ENCODE measurements at regions not wholly inside any gene's neighbourhood (a gene's known extent, or its start where the extent isn't known, plus 50 kb on each side); places are given as distances from the start of the nearest gene placed in this dataset.

DNA sequence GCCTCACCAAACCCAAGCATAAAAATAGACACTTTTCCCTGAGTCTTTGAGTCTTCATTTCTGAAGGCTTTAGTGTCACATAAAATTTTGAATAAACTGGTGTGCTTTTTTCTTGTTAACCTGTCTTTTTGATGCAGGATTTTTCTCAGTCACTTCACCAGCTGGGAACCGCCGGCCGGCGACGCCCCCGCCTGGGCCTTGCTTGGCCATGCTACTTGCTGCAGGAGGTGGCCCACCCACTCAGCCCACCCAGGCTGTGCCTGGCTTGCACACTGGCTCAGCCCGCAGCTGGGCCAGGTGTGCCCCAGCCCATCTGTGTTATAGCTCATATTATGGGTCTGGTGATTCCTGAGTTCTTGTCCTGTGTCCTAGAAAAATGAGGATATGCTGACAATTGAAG is 247.4 kb upstream of the CACNA2D1 start:
- Histone ChIP-seq H3K27me3 (replicated peaks; ENCODE audit: control insufficient read depth, insufficient read depth, low read length) (no peaks in the 10 kb centered on the region), H3K4me1 (no peaks in the 10 kb centered on the region), H3K9me3 (no peaks in the 10 kb centered on the region), H3K4me3 (ENCODE audit: low read depth, low read length) (no peak overlapping the region), H3K36me3 (ENCODE audit: control insufficient read depth, insufficient read depth, low read length) (no peaks in the 10 kb centered on the region)
- ChIA-PET POLR2A (no interaction called here), CTCF (interaction anchor here (0.6 kb wide), 1 partner anchor 44 kb away, joined by 3 read pairs; no protein-coding TSS in a partner anchor)
- intact Hi-C loops (cut with micrococcal nuclease; ENCODE audit: unreplicated experiment) = no loop called here
- no peaks in the 10 kb centered on the region for H3K27me3 Mint-ChIP-seq (ENCODE audit: insufficient read depth, unreplicated experiment)
- H3K4me3 Mint-ChIP-seq (ENCODE audit: unreplicated experiment) = no peak overlapping the region
- no peaks in the 10 kb centered on the region for H3K4me1 Mint-ChIP-seq (ENCODE audit: low read depth, unreplicated experiment)
- H3K27ac Mint-ChIP-seq (ENCODE audit: unreplicated experiment) = no peak overlapping the region
- H3K9me3 Mint-ChIP-seq (ENCODE audit: unreplicated experiment) = no peaks in the 10 kb centered on the region
- H3K36me3 Mint-ChIP-seq (ENCODE audit: insufficient read depth, unreplicated experiment) = no peaks in the 10 kb centered on the region
- no peak for DNase-seq
- TF ChIP-seq, protein P1, sequence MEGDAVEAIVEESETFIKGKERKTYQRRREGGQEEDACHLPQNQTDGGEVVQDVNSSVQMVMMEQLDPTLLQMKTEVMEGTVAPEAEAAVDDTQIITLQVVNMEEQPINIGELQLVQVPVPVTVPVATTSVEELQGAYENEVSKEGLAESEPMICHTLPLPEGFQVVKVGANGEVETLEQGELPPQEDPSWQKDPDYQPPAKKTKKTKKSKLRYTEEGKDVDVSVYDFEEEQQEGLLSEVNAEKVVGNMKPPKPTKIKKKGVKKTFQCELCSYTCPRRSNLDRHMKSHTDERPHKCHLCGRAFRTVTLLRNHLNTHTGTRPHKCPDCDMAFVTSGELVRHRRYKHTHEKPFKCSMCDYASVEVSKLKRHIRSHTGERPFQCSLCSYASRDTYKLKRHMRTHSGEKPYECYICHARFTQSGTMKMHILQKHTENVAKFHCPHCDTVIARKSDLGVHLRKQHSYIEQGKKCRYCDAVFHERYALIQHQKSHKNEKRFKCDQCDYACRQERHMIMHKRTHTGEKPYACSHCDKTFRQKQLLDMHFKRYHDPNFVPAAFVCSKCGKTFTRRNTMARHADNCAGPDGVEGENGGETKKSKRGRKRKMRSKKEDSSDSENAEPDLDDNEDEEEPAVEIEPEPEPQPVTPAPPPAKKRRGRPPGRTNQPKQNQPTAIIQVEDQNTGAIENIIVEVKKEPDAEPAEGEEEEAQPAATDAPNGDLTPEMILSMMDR (IDR thresholded peaks at IDR 0.05; ENCODE audit: insufficient read depth in 1 of 2, low read depth in 1 of 2, low read length in 1 of 2, severe bottlenecking in 1 of 2, unreplicated experiment in 1 of 2) = no peak
- no TSS peak for BruUV-seq (replicated peaks)

DNA sequence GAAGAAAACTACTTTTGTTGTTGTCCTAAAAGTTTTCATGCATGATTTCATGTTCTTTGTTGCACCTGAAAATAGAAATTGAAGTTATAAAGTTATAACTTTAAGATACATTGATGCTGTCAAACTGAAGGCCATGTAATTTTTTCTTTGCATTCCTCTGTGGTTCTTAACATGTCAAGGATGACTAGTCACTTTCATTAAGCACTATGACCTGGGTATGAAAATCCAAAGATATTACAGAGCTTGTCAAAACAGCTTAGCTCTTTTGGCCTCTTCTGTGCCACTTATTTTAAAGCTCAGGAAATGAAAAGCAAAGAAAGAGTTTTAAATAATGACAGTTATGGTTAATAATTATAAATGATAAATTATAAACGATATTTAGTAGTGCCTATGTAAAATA is 241.6 kb upstream of the CACNA2D1 start:
- BruUV-seq (replicated peaks) = no TSS peak
- Mint-ChIP-seq H3K27me3 (ENCODE audit: insufficient read depth, unreplicated experiment) (no peaks in the 10 kb centered on the region), H3K4me3 (ENCODE audit: unreplicated experiment) (no peak overlapping the region), H3K4me1 (ENCODE audit: low read depth, unreplicated experiment) (no peaks in the 10 kb centered on the region), H3K36me3 (ENCODE audit: insufficient read depth, unreplicated experiment) (no peaks in the 10 kb centered on the region), H3K27ac (ENCODE audit: unreplicated experiment) (no peak overlapping the region), H3K9me3 (ENCODE audit: unreplicated experiment) (no peaks in the 10 kb centered on the region)
- POLR2A ChIA-PET = no interaction called here
- intact Hi-C loops (cut with micrococcal nuclease; ENCODE audit: unreplicated experiment) = no loop called here
- Histone ChIP-seq H3K27me3 (replicated peaks; ENCODE audit: control insufficient read depth, insufficient read depth, low read length) (no peaks in the 10 kb centered on the region), H3K4me3 (ENCODE audit: low read depth, low read length) (no peak overlapping the region), H3K36me3 (ENCODE audit: control insufficient read depth, insufficient read depth, low read length) (no peaks in the 10 kb centered on the region), H3K4me1 (no peaks in the 10 kb centered on the region), H3K9me3 (no peaks in the 10 kb centered on the region)
- CTCF ChIA-PET = no interaction called here
- TF ChIP-seq, protein P1 (IDR thresholded peaks at IDR 0.05; ENCODE audit: insufficient read depth in 1 of 2, low read depth in 1 of 2, low read length in 1 of 2, severe bottlenecking in 1 of 2, unreplicated experiment in 1 of 2) = no peak
- DNase-seq = no peak

DNA sequence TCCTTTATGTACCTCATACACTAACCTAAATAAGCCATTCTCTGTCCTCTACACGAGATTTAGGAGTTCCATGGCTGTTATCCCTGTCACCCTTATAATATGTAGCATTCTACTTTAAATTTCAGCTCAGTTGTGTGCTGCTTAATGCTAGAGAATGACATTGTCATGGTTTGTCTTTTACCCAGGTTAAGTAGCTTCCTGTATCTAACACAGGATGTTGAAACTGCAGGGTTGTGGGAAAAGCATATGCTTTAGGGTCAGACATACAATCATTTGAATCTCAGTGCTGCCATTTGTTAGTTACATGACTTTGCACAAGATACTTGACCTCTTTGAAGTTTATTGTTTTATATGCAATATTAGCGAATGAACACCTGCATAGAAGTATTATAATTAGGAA is 235.1 kb upstream of the CACNA2D1 start:
- H3K4me3 Mint-ChIP-seq (ENCODE audit: unreplicated experiment) = no peak overlapping the region
- BruUV-seq (replicated peaks) = no TSS peak
- H3K4me1 Mint-ChIP-seq (ENCODE audit: low read depth, unreplicated experiment) = no peaks in the 10 kb centered on the region
- no peak for DNase-seq
- H3K27ac Mint-ChIP-seq (ENCODE audit: unreplicated experiment) = no peak overlapping the region
- H3K27me3 Mint-ChIP-seq (ENCODE audit: insufficient read depth, unreplicated experiment) = no peaks in the 10 kb centered on the region
- H3K9me3 ChIP-seq = no peaks in the 10 kb centered on the region
- no peaks in the 10 kb centered on the region for H3K36me3 ChIP-seq (ENCODE audit: control insufficient read depth, insufficient read depth, low read length)
- H3K27me3 ChIP-seq (replicated peaks; ENCODE audit: control insufficient read depth, insufficient read depth, low read length) = no peaks in the 10 kb centered on the region
- POLR2A ChIA-PET = no interaction called here
- CTCF ChIA-PET = no interaction called here
- no peak overlapping the region for H3K4me3 ChIP-seq (ENCODE audit: low read depth, low read length)
- H3K9me3 Mint-ChIP-seq (ENCODE audit: unreplicated experiment) = no peaks in the 10 kb centered on the region
- intact Hi-C loops (cut with micrococcal nuclease; ENCODE audit: unreplicated experiment) = no loop called here
- TF ChIP-seq, protein P1 (IDR thresholded peaks at IDR 0.05; ENCODE audit: insufficient read depth in 1 of 2, low read depth in 1 of 2, low read length in 1 of 2, severe bottlenecking in 1 of 2, unreplicated experiment in 1 of 2) = no peak
- no peaks in the 10 kb centered on the region for H3K4me1 ChIP-seq
- H3K36me3 Mint-ChIP-seq (ENCODE audit: insufficient read depth, unreplicated experiment) = no peaks in the 10 kb centered on the region

Data from Caco-2 (cell line).